ENCODE measurements at regions not wholly inside any gene's neighbourhood (a gene's known extent, or its start where the extent isn't known, plus 50 kb on each side); places are given as distances from the start of the nearest gene placed in this dataset.
"Not testable (repeated sequence)": the region's sequence is repeated elsewhere in the genome, so short reads cannot be mapped to it uniquely, and the experiment has no call there.

DNA sequence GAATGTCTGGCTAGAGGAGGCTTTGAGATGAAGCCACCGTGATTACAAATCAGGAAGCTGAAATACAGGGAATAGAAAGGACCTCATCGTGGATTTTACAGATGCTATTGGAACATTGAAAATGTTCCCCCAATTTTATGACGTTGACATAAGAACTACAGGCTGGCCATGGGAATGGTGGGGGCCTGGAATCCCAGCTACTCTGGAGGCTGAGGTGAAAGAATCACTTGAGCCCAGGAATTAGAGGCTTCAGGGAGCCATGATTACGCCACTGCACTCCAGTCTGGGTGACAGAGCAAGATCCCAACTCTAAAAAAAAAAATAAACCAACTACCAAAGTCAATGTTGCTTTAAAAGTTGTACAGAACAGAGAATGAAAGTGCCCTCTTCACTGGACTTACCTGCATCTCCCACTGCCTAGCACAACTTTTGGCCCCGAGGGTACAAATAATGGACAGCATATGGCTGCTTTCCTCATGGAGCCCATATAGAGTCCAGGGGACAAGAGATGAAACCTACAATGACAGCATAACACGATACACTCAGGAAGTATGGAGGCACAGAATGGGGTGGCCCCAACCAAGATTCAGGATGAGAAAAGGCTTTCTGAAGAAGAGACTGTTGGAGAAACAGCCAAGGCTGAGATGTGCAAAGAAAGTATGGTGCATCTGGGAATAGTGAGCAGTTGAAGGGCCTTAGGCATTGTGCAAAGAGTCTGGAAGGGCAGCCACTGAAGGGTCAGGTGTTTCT, 254.8 kb downstream of the MYCN start:
- DNase-seq, result no peak

DNA sequence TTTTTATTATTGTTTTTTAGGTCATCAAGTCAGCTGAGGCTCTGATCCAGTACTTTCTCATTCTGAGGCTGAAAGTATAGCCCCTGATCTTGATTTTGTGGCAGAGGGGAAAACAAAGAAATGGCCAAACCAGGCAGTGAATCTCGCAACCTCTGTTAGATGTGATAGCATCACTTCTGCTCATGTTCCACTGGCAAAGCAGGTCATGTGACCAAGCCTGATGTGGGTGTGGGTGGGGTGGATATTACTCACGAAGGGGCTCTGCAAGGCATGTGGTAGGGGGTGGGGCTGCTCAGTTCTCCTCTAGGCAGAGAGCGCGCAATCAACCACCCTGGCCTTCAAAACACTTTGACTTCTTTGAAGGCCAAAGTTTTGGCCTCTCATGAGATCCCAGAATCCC, 254.2 kb downstream of the MYCN start:
- DNase-seq, result no peak

DNA sequence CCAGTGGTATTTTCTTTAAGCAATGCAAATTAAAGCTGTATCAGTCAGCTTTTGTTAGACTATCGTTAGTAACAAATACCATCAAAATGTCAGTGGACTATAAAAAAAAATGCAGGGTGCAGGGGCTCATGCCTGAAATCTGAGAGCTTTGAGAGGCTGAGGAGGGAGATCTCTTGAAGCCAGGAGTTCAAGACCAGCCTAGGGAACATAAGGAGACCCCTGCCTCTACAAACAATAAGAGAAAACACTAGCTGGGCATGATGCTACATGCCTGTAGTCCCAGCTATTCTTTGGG, 253.7 kb downstream of the MYCN start:
- no peak for DNase-seq

DNA sequence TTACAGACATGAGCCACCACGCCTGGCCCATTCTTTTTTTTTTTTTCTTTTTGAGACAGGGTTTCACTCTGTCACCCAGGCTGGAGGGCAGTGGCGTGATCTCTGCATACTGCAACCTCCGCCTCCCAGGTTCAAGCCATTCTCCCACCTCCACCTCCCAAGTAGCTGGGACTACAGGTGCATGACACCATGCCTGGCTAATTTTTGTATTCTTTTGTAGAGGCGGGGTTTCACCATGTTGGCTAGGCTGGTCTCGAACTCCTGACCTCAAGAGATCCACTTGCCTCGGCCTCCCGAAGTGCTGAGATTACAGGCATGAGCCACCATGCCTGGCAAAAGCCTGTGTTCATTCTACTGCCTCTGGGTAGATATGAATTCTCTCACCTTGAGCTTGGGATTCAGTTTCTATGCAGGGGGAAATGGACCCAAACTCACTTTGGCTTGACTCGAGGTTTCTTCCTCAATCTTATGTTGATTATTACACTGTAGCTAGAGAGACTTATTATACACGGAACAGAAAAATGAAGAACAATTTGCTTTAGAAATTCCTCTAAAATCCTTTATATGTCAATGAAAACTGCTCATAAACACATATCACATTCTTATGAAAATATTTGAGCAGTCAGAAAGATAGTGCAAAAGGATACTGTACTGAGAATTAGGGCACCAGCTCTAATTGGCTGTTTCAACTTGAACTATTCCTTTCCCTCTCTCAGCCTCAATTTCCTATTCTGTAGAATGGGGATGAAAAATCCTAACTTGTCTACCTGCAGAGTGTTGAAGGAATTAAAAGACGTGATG, 252.3 kb downstream of the MYCN start:
- DNase-seq, result no peak

DNA sequence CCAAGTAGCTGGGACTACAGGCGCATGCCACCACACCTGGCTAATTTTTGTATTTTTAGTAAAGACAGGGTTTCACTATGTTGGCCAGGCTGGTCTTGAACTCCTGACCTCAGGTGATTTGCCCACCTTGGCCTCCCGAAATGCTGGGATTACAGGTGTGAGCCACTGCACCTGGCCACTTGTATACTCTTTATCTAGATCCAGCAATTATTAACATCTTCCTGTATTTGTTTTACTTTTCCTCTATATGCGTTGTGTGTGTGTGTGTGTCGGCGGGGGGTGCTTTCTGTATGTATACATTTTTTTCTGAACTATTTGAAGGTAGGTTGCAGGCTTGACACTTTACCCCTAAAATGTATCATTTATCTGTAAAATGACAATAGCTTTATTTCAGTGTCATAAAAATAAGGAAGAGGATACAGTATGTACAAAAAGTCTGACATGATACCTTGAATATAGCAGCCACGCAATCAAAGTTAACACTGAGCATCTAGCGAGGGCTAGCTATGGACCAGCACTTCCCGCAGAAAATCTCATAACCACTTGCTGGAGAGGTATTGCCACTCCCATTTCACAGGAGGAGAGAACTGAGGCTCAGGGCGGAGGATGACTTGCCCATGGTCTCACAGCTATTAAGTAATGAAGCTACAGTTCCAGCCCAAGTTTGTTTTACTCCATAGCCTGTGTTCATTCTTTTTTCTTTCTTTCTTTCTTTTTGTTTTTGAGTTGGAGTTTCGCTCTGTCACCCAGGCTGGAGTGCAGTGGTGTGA, 251.3 kb downstream of the MYCN start:
- no peak for DNase-seq

DNA sequence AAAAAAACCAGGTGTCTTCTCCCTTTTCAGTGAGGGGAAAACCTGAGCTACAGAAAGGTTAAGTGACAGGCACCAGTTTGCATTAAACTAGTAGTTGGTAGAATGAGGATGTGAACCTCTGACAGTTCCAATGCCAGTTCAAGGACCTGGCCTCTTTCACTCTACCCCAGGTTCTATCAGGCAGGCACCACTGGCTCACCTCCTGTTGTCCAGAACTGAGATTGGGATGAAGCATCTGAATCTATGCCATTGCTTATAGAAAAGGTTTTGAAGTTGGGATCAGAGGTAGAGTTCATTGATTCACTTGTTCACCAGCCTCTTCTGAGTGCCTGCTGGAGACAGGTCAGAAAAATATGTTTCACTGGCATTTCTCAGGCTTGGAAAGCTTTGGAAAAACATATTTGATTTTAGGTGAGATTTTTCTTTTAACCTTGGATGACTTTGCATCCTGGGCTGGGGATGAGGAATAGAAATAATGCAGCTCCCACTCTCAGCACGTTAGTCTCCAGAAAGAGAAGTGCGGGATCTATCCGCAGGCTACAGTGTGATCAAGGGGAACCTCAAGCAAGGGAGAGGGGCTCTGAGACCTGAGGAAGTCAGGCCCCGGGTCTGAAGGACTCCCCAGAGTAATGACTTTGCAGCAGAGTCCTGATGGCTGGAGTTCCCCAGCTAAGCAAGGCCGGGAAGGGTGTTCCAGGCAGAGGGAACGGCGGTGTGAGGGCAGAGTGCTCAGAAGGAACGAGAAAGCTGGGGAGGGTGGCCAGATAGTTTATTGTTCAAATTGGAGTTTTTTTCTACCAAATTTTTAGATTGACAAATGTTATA, 250.3 kb downstream of the MYCN start:
- DNase-seq, result no peak

DNA sequence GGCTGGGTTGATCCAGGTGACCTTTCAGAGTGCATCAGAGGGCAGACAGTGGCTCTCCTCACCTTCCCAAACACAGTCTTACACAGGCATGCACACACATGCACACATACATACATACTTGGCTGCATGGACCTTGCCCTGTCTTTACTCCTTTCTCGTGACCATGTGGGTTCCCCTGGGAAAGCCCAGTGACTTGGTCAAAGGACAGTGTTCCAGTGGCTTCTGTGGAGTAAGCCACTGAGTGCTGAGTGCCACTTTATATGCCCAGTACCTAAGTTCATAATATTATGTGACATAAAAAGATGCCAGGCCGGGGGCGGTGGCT, 249.4 kb downstream of the MYCN start:
- DNase-seq, result no peak

DNA sequence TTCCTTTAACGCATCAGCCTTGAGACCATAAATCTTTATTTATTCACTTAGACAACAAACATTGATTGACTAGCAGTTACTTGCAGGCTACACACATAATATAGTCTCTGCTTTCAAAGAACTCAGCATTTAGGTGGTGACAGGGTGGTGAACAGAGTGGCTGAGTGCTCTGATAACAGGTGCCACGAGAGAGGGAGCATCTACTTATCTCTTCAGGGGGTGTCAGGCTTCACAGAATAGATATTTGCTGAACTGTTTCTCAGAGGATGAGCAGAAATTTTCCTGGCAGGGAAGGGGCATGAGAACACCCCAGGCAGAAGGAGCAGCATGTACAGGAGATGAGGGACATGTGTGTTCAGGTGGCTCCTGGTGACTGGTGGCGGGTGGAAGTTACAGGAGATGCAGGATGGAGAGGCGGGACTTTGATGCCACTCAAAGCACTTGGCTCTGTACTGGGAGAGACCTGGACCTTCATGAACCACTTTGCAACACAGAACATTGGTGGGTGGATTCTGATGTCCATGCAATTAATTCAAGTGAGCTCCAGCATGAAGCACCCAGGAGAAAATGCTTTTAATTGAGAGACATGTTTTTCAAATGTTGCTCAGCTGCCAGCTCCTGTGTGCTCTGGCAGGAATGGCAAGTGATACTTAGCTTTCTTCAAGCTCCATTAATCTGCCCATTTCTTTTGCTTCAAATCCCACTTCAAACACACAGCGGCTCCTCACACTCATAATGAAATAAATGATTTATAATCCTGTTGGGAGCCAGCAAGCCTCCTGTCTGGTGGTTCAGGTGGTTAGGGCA, 248.9 kb downstream of the MYCN start:
- DNase-seq, result peak; percentile 98

DNA sequence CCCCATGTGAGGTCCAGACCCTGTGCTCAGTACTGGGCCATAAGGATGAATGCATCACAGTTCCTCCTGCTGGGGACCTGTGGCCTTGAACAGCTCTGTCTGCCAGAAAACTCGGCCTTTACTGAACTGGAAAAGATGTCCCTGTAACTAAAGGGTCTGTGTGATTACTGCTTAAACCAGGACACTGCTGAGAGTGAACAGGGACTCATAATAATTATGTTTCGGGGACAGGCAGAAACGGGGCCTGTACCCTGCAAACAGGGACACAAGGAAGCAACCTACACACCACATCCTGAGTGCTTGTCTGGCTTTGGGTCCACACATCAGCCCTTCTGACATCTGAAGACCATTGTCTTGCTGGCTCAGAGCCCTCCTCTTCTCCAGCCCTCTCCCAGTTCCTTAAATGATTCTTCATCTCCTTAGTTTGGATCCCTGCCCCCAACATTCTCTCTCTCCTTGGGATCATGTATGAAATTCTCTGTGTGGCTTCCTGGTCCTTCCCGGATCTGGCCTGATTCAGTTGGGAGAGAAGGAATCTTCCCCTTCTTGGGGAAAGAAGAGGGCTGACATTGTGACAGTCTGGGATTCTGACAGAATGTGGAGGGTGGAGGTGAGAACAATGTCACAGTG, 248.0 kb downstream of the MYCN start:
- no peak for DNase-seq

DNA sequence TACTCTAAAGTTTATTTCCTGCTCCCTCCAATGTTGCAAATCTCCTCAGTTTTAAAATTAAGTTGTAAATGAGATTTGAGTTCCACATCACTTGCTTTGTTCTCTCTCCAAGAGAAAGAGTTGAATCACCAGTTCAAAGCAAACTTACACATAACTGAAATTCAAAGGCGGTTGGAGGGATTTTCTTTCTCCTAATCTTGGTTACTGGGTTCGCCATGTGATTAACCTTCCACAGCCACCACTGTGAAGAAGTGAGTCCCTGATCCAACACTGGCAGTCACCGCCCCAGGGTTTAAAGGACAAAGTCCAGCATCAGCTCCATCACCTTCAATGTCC, 247.1 kb downstream of the MYCN start:
- DNase-seq, result no peak

DNA sequence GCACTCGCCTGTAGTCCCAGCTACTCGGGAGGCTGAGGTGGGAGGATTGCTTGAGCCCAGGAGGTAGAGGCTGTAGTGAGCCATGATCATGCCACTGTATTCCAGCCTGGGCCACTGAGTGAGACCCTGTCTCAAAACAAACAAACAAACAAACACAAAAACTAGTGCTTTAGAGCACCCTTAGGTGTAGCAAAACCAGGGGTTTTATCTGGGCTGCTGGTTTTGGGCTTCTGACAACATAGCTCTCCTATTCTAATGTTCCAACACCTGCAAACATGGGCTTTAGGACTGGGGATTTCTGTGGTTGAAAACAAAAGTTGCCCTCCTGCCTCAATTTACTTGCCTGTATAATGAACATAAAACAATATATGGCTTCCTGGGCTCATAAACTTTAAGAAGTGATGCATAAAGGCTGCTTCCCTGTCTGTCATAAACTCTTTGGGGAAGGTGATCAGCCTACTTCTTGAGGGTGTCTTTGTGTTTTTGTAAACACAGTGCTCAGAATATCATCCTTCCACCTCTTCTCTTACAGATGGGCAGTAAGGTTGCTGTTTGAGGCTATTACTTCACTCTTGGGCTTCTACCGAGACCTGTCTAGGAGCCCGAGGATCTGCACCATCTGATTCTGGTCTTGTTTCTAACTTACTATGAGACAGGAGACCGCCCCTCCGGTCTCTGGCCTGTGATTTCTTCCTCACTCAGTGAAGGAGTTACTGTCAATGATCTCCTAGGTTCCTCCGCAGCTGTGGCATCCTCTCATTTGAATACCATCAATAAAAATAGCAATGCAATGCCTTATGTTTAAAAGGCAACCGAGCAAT, 246.5 kb downstream of the MYCN start:
- no peak for DNase-seq

DNA sequence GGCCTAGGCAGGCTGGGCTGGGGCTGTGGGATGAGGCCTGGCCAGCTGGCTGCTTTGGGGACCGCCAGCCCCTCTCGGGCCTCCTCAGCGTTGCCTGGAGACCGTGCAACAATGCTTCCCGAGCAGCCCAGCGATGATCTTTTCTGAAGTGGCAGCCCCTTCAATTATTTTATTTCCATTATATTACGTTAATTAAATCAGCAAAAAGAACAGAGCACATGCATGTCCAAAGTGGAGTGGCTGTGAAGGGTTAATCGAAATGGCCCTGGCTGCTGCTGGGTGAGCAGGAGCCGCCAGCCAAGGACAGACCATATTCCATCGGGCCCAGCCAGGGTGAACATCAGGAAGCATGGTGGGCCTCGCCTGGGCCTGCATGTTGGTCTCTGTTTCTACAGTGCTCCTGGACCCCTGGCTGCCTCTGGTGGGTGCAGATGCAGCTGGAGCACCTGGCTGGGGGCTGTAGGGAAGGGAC, 245.5 kb downstream of the MYCN start:
- DNase-seq, result no peak

DNA sequence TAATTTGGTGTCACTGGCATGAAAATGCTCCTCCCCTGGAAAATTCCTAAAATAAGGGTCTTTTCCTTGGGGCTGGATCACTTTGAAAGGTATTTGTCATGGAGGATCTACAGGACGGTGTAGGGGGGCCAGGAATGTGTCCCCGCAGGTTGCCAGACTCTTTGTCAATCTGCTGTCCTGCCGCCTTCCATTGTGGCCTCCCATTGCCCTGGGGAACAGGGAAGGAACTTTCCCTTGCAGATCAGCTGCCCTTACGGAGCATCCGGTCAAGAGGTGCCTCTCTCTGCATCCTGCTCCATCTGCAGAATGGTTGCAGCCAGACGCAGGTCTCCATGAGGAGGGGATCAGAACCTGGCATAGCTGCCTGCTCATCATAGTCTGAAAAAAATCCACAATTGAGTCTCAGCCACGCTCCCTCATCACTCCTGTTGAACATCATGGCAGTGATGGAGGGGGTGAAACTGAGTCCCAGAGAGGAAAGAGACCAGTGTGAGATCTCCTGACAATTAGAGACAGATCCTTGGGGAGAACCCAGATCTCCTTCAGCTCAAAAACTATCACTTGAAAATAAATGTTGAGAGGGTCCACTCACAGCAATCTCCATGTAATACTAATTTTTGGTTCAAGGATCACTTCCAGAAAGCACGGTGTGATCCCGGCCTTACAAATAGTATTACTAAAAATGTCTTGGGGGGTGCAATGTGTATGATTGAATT, 244.8 kb downstream of the MYCN start:
- DNase-seq, result no peak

DNA sequence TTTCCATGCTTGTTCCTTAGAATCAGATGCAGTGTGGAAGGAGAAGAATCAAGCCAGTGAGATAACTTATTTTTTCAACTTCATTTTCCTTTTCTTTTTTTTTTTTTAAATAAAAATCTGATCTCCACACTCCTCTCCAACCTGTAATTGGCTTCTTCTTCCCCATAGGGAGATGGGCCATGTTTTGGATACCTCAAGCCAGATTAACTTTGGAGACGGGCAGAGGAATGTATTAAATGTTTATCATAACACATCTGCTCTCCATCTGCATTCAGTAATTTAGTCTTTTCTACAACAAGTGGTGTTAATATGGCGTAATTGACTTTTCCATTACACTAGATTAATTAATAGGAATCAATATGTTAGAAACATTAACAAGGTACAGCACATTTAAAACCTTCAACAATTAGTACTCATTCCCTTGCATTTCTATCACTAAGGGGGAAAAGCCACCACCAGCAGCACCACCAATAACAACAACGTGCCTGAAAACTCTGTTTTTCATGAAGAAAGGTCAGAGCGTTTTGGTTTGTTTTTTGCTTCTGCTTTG, 244.1 kb downstream of the MYCN start:
- no peak for DNase-seq

DNA sequence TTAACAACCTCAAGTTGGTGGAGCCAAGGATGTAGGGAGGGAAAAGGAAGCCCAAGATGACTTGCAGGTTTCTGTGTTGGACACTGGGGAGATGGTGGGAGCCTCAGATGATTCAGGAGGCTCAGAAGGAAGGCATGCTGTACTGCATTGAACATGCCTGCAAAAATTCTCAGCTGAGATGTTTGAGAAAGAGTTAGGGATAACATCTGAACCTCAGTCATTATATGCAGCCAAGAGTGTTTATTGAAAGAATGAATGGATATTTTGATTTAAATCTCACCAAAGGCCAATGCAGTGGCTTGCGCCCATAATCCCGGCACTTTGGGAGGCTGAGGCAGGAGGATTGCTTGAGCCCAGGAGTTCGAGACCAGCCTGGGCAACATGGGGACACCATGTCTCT, 243.0 kb downstream of the MYCN start:
- DNase-seq, result no peak

DNA sequence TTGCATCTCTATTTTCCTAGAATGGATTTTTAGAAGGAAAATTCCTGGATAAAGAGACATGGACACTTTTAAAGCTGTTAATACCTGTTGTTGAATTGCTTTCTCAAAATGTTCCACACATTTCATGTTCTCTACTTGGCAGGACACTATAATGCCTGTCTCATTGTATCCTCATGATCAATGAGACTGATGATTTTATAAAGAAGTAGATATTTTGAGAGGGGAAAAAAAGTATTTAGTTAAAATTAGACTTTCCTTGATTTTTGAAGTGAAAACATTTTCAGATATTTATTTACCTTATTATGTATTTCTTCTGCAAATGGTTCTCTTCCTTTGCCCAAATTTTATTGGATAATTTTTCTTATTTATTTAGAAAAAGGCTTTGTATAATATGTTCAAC, 242.5 kb downstream of the MYCN start:
- no peak for DNase-seq

DNA sequence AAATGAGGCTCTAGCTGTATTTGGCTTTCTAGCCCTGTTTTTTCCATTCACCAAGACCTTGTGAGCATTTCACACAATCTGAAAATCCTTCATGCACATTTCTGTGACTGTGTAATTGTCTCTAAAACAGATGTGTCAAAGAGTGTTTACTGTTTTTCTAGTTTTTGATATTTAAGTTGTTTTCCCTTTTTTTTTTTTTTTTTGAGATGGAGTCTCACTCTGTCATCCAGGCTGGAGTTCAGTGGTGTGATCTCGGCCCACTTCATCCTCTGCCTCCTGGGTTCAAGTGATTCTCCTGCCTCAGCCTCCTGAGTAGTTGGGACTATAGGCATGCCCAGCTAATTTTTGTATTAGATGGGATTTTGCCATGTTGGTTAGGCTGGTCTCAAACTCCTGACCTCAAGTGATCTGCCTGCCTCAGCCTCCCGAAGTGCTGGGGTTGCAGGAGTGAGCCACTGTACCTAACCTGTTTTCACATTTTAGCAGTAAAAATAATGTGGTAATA, 242.0 kb downstream of the MYCN start:
- DNase-seq, result not testable (repeated sequence)

DNA sequence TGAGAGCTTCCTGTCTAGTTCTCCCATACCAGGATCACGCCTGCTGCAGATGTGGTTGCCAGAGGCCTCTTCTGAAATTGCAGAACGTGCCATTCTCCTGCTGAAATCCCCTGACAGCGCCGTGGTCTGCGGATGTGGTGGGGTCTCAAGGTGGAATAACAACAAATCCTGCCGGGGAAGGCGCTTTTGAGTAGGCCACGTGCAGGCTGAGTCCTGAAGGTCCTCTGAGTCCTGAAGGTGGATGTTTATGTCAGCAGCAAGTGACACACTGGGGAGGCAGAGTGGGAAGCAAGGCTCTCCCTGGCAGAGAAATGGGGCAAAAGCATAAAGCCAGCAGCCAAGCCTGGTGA, 241.4 kb downstream of the MYCN start:
- DNase-seq, result no peak

DNA sequence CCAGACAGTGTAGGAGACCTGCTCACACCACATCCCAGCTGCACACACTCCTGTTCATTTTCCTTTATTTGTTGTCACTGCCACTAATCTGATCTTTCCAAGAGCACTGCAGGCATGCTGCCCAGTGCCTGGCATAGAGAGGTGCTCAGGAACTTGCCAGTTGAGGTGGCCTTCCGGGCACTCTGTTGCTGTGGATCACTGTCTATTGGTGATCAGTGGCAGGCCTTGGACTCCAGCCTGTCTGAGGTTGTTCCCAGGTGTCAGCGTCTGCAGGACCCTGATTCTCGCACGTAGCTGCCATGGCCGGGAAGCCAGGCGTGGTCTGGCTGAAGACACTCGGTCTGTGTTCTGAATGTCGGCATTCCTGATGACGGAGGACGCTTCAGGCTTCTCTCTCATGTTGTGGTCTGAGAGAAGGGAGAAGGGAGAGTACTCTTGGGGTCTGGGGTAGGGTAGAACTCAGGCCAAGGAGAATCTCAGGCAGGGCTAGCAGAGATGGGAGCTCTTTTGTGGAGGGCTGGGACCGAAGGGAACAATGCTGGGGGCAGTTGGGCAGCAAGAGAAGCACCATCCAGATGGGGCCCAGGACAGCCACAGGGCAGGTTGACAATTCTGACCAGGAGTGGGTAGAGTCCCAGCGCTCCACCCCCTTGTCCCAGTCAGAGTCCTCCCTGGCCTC, 240.9 kb downstream of the MYCN start:
- no peak for DNase-seq
